ENCODE measurements at regions not wholly inside any gene's neighbourhood (a gene's known extent, or its start where the extent isn't known, plus 50 kb on each side); places are given as distances from the start of the nearest gene placed in this dataset.

- no peak for TF ChIP-seq TAF1 (IDR thresholded peaks at IDR 0.05; ENCODE audit: borderline replicate concordance, insufficient read depth, low read length)
- TF ChIP-seq REST (IDR thresholded peaks at IDR 0.05; ENCODE audit: insufficient read depth in 1 of 2, low read depth in 2 of 2, low read length in 2 of 2): no peak
- TF ChIP-seq SIN3A (IDR thresholded peaks at IDR 0.05; ENCODE audit: borderline replicate concordance, insufficient read depth, low read length): no peak
- TF ChIP-seq POLR2AphosphoS5 (IDR thresholded peaks at IDR 0.05; ENCODE audit: low read depth, low read length): no peak
Measured at GRCh38 chr3:181631901-181632300, 79.8 kb upstream of the SOX2 start.

GRCh38 chr3:181630853-181631252 lies 80.9 kb upstream of the SOX2 start:
- TF ChIP-seq FOXP2 (optimal IDR thresholded peaks at IDR 0.05; ENCODE audit: borderline replicate concordance, extremely low read depth, extremely low read length, insufficient read depth): no peak
- no peak for TF ChIP-seq TAF1 (IDR thresholded peaks at IDR 0.05; ENCODE audit: borderline replicate concordance, insufficient read depth, low read length)
- TF ChIP-seq SIN3A (IDR thresholded peaks at IDR 0.05; ENCODE audit: borderline replicate concordance, insufficient read depth, low read length): no peak
- no peak for TF ChIP-seq POLR2AphosphoS5 (IDR thresholded peaks at IDR 0.05; ENCODE audit: low read depth, low read length)
- TF ChIP-seq REST (IDR thresholded peaks at IDR 0.05; ENCODE audit: insufficient read depth in 1 of 2, low read depth in 2 of 2, low read length in 2 of 2): no peak

GRCh38 chr3:181629711-181630110 lies 82.0 kb upstream of the SOX2 start:
- no peak for TF ChIP-seq TAF1 (IDR thresholded peaks at IDR 0.05; ENCODE audit: borderline replicate concordance, insufficient read depth, low read length)
- TF ChIP-seq POLR2AphosphoS5 (IDR thresholded peaks at IDR 0.05; ENCODE audit: low read depth, low read length): no peak
- TF ChIP-seq FOXP2 (optimal IDR thresholded peaks at IDR 0.05; ENCODE audit: borderline replicate concordance, extremely low read depth, extremely low read length, insufficient read depth): no peak
- no peak for TF ChIP-seq REST (IDR thresholded peaks at IDR 0.05; ENCODE audit: insufficient read depth in 1 of 2, low read depth in 2 of 2, low read length in 2 of 2)
- TF ChIP-seq SIN3A (IDR thresholded peaks at IDR 0.05; ENCODE audit: borderline replicate concordance, insufficient read depth, low read length): no peak

- TF ChIP-seq POLR2AphosphoS5 (IDR thresholded peaks at IDR 0.05; ENCODE audit: low read depth, low read length) (no peak), REST (IDR thresholded peaks at IDR 0.05; ENCODE audit: insufficient read depth in 1 of 2, low read depth in 2 of 2, low read length in 2 of 2) (no peak), TAF1 (IDR thresholded peaks at IDR 0.05; ENCODE audit: borderline replicate concordance, insufficient read depth, low read length) (no peak), SIN3A (IDR thresholded peaks at IDR 0.05; ENCODE audit: borderline replicate concordance, insufficient read depth, low read length) (no peak), FOXP2 (optimal IDR thresholded peaks at IDR 0.05; ENCODE audit: borderline replicate concordance, extremely low read depth, extremely low read length, insufficient read depth) (no peak)
Measured at GRCh38 chr3:181629029-181629428, 82.7 kb upstream of the SOX2 start.

GRCh38 chr3:181628384-181628783 lies 83.3 kb upstream of the SOX2 start:
- TF ChIP-seq REST (IDR thresholded peaks at IDR 0.05; ENCODE audit: insufficient read depth in 1 of 2, low read depth in 2 of 2, low read length in 2 of 2): no peak
- no peak for TF ChIP-seq FOXP2 (optimal IDR thresholded peaks at IDR 0.05; ENCODE audit: borderline replicate concordance, extremely low read depth, extremely low read length, insufficient read depth)
- no peak for TF ChIP-seq SIN3A (IDR thresholded peaks at IDR 0.05; ENCODE audit: borderline replicate concordance, insufficient read depth, low read length)
- TF ChIP-seq TAF1 (IDR thresholded peaks at IDR 0.05; ENCODE audit: borderline replicate concordance, insufficient read depth, low read length): no peak
- no peak for TF ChIP-seq POLR2AphosphoS5 (IDR thresholded peaks at IDR 0.05; ENCODE audit: low read depth, low read length)

Data from PFSK-1 (cell line).